ENCODE measurements at regions not wholly inside any gene's neighbourhood (a gene's known extent, or its start where the extent isn't known, plus 50 kb on each side); places are given as distances from the start of the nearest gene placed in this dataset.

DNA sequence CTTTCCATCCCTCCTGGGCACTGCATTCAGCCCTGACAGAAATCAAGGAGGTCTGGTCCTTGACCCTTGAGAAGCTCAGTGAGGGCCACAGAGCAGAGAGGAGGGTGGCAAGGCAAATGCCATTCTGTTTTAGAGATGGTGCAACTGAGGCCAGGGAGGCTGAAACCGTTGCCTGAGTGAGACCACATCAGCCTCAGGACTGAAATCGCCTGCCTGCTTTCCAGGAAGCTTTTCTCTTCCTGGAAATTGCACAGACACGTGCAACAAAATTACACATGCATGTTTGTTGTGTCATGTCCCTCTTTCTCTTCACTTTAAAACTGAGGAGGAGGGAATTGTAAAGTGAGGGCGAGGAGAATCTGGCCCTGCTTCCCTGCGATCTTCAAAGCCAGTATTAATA lies 113.7 kb upstream of the PDE10A start:
- TF ChIP-seq, protein P1, sequence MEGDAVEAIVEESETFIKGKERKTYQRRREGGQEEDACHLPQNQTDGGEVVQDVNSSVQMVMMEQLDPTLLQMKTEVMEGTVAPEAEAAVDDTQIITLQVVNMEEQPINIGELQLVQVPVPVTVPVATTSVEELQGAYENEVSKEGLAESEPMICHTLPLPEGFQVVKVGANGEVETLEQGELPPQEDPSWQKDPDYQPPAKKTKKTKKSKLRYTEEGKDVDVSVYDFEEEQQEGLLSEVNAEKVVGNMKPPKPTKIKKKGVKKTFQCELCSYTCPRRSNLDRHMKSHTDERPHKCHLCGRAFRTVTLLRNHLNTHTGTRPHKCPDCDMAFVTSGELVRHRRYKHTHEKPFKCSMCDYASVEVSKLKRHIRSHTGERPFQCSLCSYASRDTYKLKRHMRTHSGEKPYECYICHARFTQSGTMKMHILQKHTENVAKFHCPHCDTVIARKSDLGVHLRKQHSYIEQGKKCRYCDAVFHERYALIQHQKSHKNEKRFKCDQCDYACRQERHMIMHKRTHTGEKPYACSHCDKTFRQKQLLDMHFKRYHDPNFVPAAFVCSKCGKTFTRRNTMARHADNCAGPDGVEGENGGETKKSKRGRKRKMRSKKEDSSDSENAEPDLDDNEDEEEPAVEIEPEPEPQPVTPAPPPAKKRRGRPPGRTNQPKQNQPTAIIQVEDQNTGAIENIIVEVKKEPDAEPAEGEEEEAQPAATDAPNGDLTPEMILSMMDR (IDR thresholded peaks at IDR 0.05): no peak
- TF ChIP-seq POLR2A (IDR thresholded peaks at IDR 0.05) (no peak), POLR2AphosphoS5 (IDR thresholded peaks at IDR 0.05) (no peak)
